EL (cell line): ENCODE measurements at regions not wholly inside any gene's neighbourhood (a gene's known extent, or its start where the extent isn't known, plus 50 kb on each side); places are given as distances from the start of the nearest gene placed in this dataset.

Experiments
- DNase-seq: peaks from one replicate; pipeline ENCODE4 v3.0.0-alpha.2; 2016

GRCh38 chr13:34863360-34864135, 78.5 kb upstream of the NBEA start:
- peak; percentile 92 for DNase-seq

GRCh38 chr13:34864671-34865070, 77.4 kb upstream of the NBEA start:
- peak; percentile 5 for DNase-seq

GRCh38 chr13:34867590-34867989, 74.5 kb upstream of the NBEA start:
- DNase-seq = peak; percentile 53

GRCh38 chr13:34868733-34869132, 73.3 kb upstream of the NBEA start:
- no peak for DNase-seq

GRCh38 chr13:34869696-34870095, 72.4 kb upstream of the NBEA start:
- no peak for DNase-seq

- DNase-seq = no peak
Observed at GRCh38 chr13:34878329-34878728, 63.7 kb upstream of the NBEA start.

- no peak for DNase-seq
Observed at GRCh38 chr13:34879851-34880250, 62.2 kb upstream of the NBEA start.

GRCh38 chr13:34881494-34881893, 60.6 kb upstream of the NBEA start:
- DNase-seq = no peak

- no peak for DNase-seq
Observed at GRCh38 chr13:34883396-34883795, 58.7 kb upstream of the NBEA start.

- DNase-seq = no peak
Observed at GRCh38 chr13:34884366-34884765, 57.7 kb upstream of the NBEA start.

GRCh38 chr13:34886121-34886875, 55.8 kb upstream of the NBEA start:
- peak; percentile 23 for DNase-seq

GRCh38 chr13:34886987-34887386, 55.1 kb upstream of the NBEA start:
- DNase-seq = peak; percentile 18
